ENCODE measurements at regions not wholly inside any gene's neighbourhood (a gene's known extent, or its start where the extent isn't known, plus 50 kb on each side); places are given as distances from the start of the nearest gene placed in this dataset.

- no peak for DNase-seq (ENCODE audit: low read depth in 1 of 2, low spot score in 1 of 2)
- peaks cover 9% of the 10 kb centered on the region for H3K4me1 ChIP-seq (ENCODE audit: low read depth)
- no peak overlapping the region for H3K27ac ChIP-seq
- no peak for TF ChIP-seq CTCF (IDR thresholded peaks at IDR 0.05; ENCODE audit: low read depth, low read length)
- H3K9me3 ChIP-seq (ENCODE audit: low read depth): no peaks in the 10 kb centered on the region
- H3K27me3 ChIP-seq: no peaks in the 10 kb centered on the region
- no peak overlapping the region for H3K4me3 ChIP-seq
- H3K36me3 ChIP-seq: no peaks in the 10 kb centered on the region
Measured at GRCh38 chr2:48161628-48162027, 152.9 kb upstream of the FOXN2 start.

- no peaks in the 10 kb centered on the region for H3K27me3 ChIP-seq
- no peak for DNase-seq (ENCODE audit: low read depth in 1 of 2, low spot score in 1 of 2)
- no peaks in the 10 kb centered on the region for H3K36me3 ChIP-seq
- H3K9me3 ChIP-seq (ENCODE audit: low read depth): no peaks in the 10 kb centered on the region
- no peak overlapping the region for H3K4me3 ChIP-seq
- H3K4me1 ChIP-seq (ENCODE audit: low read depth): peaks cover 9% of the 10 kb centered on the region
- no peak overlapping the region for H3K27ac ChIP-seq
- no peak for TF ChIP-seq CTCF (IDR thresholded peaks at IDR 0.05; ENCODE audit: low read depth, low read length)
Measured at GRCh38 chr2:48162742-48163141, 151.7 kb upstream of the FOXN2 start.

- no peak for TF ChIP-seq CTCF (IDR thresholded peaks at IDR 0.05; ENCODE audit: low read depth, low read length)
- DNase-seq (ENCODE audit: low read depth in 1 of 2, low spot score in 1 of 2): peak; percentile 56 to 80
- Histone ChIP-seq H3K27ac (no peak overlapping the region), H3K9me3 (ENCODE audit: low read depth) (no peaks in the 10 kb centered on the region), H3K4me1 (ENCODE audit: low read depth) (peaks cover 9% of the 10 kb centered on the region), H3K36me3 (no peaks in the 10 kb centered on the region), H3K4me3 (no peak overlapping the region), H3K27me3 (no peaks in the 10 kb centered on the region)
Measured at GRCh38 chr2:48165070-48165753, 149.3 kb upstream of the FOXN2 start.

- peak in 1 of 2 donors; percentile 79 for DNase-seq (ENCODE audit: low read depth in 1 of 2, low spot score in 1 of 2)
- TF ChIP-seq CTCF (IDR thresholded peaks at IDR 0.05; ENCODE audit: low read depth, low read length): no peak
- H3K36me3 ChIP-seq: no peaks in the 10 kb centered on the region
- no peaks in the 10 kb centered on the region for H3K27me3 ChIP-seq
- H3K9me3 ChIP-seq (ENCODE audit: low read depth): no peaks in the 10 kb centered on the region
- no peak overlapping the region for H3K27ac ChIP-seq
- peaks cover 9% of the 10 kb centered on the region for H3K4me1 ChIP-seq (ENCODE audit: low read depth)
- H3K4me3 ChIP-seq: no peak overlapping the region
Measured at GRCh38 chr2:48169141-48169592, 145.3 kb upstream of the FOXN2 start.

- peaks cover 5% of the 10 kb centered on the region for H3K4me1 ChIP-seq (ENCODE audit: low read depth)
- H3K27ac ChIP-seq: no peak overlapping the region
- H3K36me3 ChIP-seq: no peaks in the 10 kb centered on the region
- no peaks in the 10 kb centered on the region for H3K27me3 ChIP-seq
- no peak for TF ChIP-seq CTCF (IDR thresholded peaks at IDR 0.05; ENCODE audit: low read depth, low read length)
- H3K4me3 ChIP-seq: no peak overlapping the region
- H3K9me3 ChIP-seq (ENCODE audit: low read depth): no peaks in the 10 kb centered on the region
- DNase-seq (ENCODE audit: low read depth in 1 of 2, low spot score in 1 of 2): no peak
Measured at GRCh38 chr2:48170281-48170680, 144.2 kb upstream of the FOXN2 start.

All from cardiac muscle cell (in vitro differentiated cells and primary cell).